Panc1 (cell line): ENCODE measurements at regions not wholly inside any gene's neighbourhood (a gene's known extent, or its start where the extent isn't known, plus 50 kb on each side); places are given as distances from the start of the nearest gene placed in this dataset.

Experiments
- ATAC-seq: fragments of 200-7000 bp; cut with Tn5 transposase; 2 replicates; pipeline ENCODE4 v1.9.1; 2020; ENCODE audit warnings: mild to moderate bottlenecking, moderate library complexity
- BruUV-seq: library from RNA; stranded (reverse); fragments of 400-500 nt; replicated peaks from 2 replicates; lab custom pipeline; 2021; lab: Mats Ljungman, UMichigan
- CTCF ChIA-PET: fragments of 300-600 bp; sonication (Branson Sonifier 250); formaldehyde crosslinking; loops from one replicate; lab custom pipeline; 2022; ENCODE audit warnings: antibody characterized with exemption; lab: Charles Lee
- POLR2A ChIA-PET: fragments of 300-600 bp; sonication (Branson Sonifier 250); formaldehyde crosslinking; loops from one replicate; lab custom pipeline; 2022; ENCODE audit warnings: antibody characterized with exemption; lab: Charles Lee
- DNase-seq: peaks from one replicate; pipeline ENCODE4 v3.0.0-alpha.2; 2010; ENCODE audit warnings: low read depth, low spot score
- H3K27ac ChIP-seq: 2 replicates; pipeline ENCODE4 v1.5.1; 2011; ENCODE audit warnings: mild to moderate bottlenecking, low read length, inconsistent platforms
- H3K27me3 ChIP-seq: fragments of 200-500 bp; sonication (Bioruptor generic); 2 replicates; pipeline ENCODE4 v1.6.0; 2014; ENCODE audit warnings: low read length, inconsistent platforms; ENCODE audit not compliant: control insufficient read depth, insufficient read depth
- H3K36me3 ChIP-seq: fragments of 200-500 bp; sonication (Bioruptor generic); 2 replicates; pipeline ENCODE4 v1.5.1; 2014; ENCODE audit warnings: inconsistent platforms, mild to moderate bottlenecking, low read length, moderate library complexity; ENCODE audit not compliant: control insufficient read depth, insufficient read depth
- H3K4me1 ChIP-seq: 2 replicates; pipeline ENCODE4 v1.5.1; 2011; ENCODE audit warnings: inconsistent platforms, mild to moderate bottlenecking, low read length, moderate library complexity; ENCODE audit not compliant: control insufficient read depth, insufficient read depth
- H3K4me3 ChIP-seq, 2 experiments: 2 replicates each; pipeline ENCODE4 v1.5.1; 2011 to 2012; ENCODE audit warnings: low read depth in 2 of 2, low read length in 2 of 2, mild to moderate bottlenecking in 2 of 2, inconsistent platforms in 1 of 2, moderate library complexity in 1 of 2
- H3K9me3 ChIP-seq: fragments of 200-500 bp; sonication (Bioruptor generic); 2 replicates; pipeline ENCODE4 v1.5.1; 2014; ENCODE audit warnings: low read depth, mild to moderate bottlenecking, inconsistent platforms, low read length, moderate library complexity; ENCODE audit not compliant: control insufficient read depth, insufficient read depth
- POLR2AphosphoS5 ChIP-seq: IDR thresholded peaks from 2 replicates; pipeline ENCODE4 v1.6.1; 2012; ENCODE audit warnings: mild to moderate bottlenecking, low read depth, low read length, moderate library complexity
- REST ChIP-seq, 2 experiments: IDR thresholded peaks; 2 replicates each; pipeline ENCODE4 v1.6.1; 2011 to 2012; ENCODE audit warnings: low read depth in 2 of 2, control low read depth in 1 of 2, low read length in 1 of 2, mild to moderate bottlenecking in 1 of 2, moderate library complexity in 1 of 2; ENCODE audit not compliant: insufficient read depth in 1 of 2
- SIN3A ChIP-seq: IDR thresholded peaks from 2 replicates; pipeline ENCODE4 v1.6.1; 2012; ENCODE audit warnings: low read depth, mild to moderate bottlenecking, low read length, moderate library complexity, borderline replicate concordance; ENCODE audit not compliant: insufficient read depth
- TCF7L2 ChIP-seq: IDR thresholded peaks from 2 replicates; pipeline ENCODE4 v1.6.1; 2011; ENCODE audit warnings: mild to moderate bottlenecking, low read depth, low read length, inconsistent platforms
- in situ Hi-C: cut with HindIII; loops from 2 replicates; pipeline ENCODE4 v1.10.0; 2016; ENCODE audit warnings: low sequenced_read_pairs, low pct_unique_long_range_greater_than_20kb
- intact Hi-C: fragments of 100-400 bp; cut with micrococcal nuclease; formaldehyde crosslinking; loops from one replicate; pipeline ENCODE4 v1.10.0; 2022; ENCODE audit not compliant: unreplicated experiment
- TF ChIP-seq, protein P1 (sequence below): fragments of 450-650 bp; IDR thresholded peaks from 2 replicates; pipeline ENCODE4 v1.5.1; 2017; ENCODE audit warnings: mild to moderate bottlenecking

DNA sequence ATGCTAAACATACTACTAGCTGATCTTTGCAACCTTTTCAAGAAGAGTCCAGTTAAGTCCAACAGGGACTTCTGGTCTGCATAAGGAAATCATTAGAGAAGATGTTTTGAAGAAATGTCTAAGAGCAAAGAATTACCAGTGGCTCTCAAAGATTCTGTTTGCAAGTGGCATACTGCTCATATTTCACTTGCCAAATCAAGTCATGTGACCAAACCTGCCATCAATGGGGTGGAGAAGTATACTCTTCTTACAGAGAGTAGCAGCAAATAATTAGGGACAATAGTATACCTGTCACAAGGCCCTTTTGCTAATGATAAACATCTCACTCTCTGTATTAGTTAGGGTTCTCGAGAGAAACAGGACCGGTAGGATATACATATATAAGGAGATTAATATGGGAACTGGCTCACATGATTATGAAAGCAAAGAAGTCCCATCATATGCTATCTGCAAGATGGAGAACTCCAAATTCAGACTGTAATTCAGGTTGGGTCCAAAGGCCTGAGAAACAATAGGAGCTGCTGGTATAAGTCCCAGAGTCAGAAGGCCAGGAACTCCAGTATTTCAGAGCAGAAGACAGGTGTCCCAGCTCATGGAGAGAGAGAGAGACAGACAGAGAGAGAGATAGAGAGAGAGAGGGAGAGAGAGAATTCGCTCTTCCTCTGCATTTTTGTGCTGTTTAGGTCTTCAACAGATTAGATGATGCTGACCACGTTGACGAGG is 111.5 kb downstream of the LCA5 start:
- Histone ChIP-seq H3K9me3 (no peaks in the 10 kb centered on the region), H3K4me1 (no peaks in the 10 kb centered on the region), H3K27ac (no peak overlapping the region), H3K36me3 (no peaks in the 10 kb centered on the region), H3K27me3 (peaks cover 2% of the 10 kb centered on the region; the same call in 1 of the 2 replicates), H3K4me3 (no peak overlapping the region)
- BruUV-seq: no TSS peak
- no peak for ATAC-seq
- TF ChIP-seq SIN3A: no peak
- no peak for DNase-seq
- ChIA-PET CTCF (no interaction called here), POLR2A (no interaction called here)
- intact Hi-C loops: no loop called here
- in situ Hi-C loops: no loop called here

DNA sequence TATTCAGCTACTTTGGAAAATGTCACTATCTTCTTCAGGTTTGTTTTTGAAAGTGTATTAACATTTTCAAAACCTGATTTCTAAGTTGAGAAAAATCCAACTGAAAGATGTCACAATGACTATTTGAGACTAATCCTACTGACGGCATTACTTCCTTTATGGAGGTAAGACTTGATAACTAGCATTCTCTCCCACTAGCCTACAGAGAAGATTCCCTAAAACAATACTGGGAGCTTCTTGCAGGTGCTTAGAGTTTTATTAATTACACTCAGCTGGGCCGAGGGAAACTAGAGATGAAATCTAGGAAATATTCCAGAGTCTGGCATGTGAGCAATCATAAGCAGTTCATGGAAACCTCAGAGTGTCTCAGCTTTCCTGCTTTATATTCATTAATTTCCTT is 114.0 kb downstream of the LCA5 start:
- H3K36me3 ChIP-seq: no peaks in the 10 kb centered on the region
- ChIA-PET POLR2A (no interaction called here), CTCF (no interaction called here)
- no peak for ATAC-seq
- no TSS peak for BruUV-seq
- no peak for TF ChIP-seq SIN3A
- no peak for TF ChIP-seq TCF7L2
- no peak for TF ChIP-seq REST (IDR thresholded peaks at IDR 0.05; ENCODE audit: insufficient read depth in 1 of 2, low read depth in 2 of 2, low read length in 1 of 2)
- TF ChIP-seq POLR2AphosphoS5: no peak
- TF ChIP-seq, protein P1, sequence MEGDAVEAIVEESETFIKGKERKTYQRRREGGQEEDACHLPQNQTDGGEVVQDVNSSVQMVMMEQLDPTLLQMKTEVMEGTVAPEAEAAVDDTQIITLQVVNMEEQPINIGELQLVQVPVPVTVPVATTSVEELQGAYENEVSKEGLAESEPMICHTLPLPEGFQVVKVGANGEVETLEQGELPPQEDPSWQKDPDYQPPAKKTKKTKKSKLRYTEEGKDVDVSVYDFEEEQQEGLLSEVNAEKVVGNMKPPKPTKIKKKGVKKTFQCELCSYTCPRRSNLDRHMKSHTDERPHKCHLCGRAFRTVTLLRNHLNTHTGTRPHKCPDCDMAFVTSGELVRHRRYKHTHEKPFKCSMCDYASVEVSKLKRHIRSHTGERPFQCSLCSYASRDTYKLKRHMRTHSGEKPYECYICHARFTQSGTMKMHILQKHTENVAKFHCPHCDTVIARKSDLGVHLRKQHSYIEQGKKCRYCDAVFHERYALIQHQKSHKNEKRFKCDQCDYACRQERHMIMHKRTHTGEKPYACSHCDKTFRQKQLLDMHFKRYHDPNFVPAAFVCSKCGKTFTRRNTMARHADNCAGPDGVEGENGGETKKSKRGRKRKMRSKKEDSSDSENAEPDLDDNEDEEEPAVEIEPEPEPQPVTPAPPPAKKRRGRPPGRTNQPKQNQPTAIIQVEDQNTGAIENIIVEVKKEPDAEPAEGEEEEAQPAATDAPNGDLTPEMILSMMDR: no peak
- in situ Hi-C loops: no loop called here
- H3K4me3 ChIP-seq: no peak overlapping the region
- H3K27ac ChIP-seq: no peak overlapping the region
- DNase-seq: no peak
- intact Hi-C loops: no loop called here
- H3K27me3 ChIP-seq: peaks cover 2% of the 10 kb centered on the region; the same call in 1 of the 2 replicates
- no peaks in the 10 kb centered on the region for H3K4me1 ChIP-seq
- H3K9me3 ChIP-seq: no peaks in the 10 kb centered on the region

GRCh38 chr6:79422666-79423065 is 114.6 kb downstream of the LCA5 start:
- H3K9me3 ChIP-seq: no peaks in the 10 kb centered on the region
- CTCF ChIA-PET: interaction anchor here (0.6 kb wide), 1 partner anchor 25 kb away, joined by 3 read pairs; no protein-coding TSS in a partner anchor
- TF ChIP-seq POLR2AphosphoS5 (no peak), TCF7L2 (no peak), SIN3A (no peak), REST (IDR thresholded peaks at IDR 0.05; ENCODE audit: insufficient read depth in 1 of 2, low read depth in 2 of 2, low read length in 1 of 2) (no peak)
- TF ChIP-seq, protein P1: no peak
- in situ Hi-C loops: no loop called here
- BruUV-seq: no TSS peak
- no peak for ATAC-seq
- H3K4me1 ChIP-seq: no peaks in the 10 kb centered on the region
- H3K4me3 ChIP-seq: no peak overlapping the region
- no peak overlapping the region for H3K27ac ChIP-seq
- POLR2A ChIA-PET: no interaction called here
- no peak for DNase-seq
- no peaks in the 10 kb centered on the region for H3K36me3 ChIP-seq
- intact Hi-C loops: no loop called here
- peaks cover 2% of the 10 kb centered on the region; the same call in 1 of the 2 replicates for H3K27me3 ChIP-seq
